Myocyte (in vitro differentiated cells): ENCODE measurements at regions not wholly inside any gene's neighbourhood (a gene's known extent, or its start where the extent isn't known, plus 50 kb on each side); places are given as distances from the start of the nearest gene placed in this dataset.

Experiments
- DNase-seq: peaks from one replicate; pipeline ENCODE4 v3.0.0-alpha.2; 2012; ENCODE audit warnings: low read depth

GRCh38 chr14:34025325-34026017, 74.6 kb upstream of the EGLN3 start:
- no peak for DNase-seq

- DNase-seq = no peak
Measured at GRCh38 chr14:34024768-34025144, 73.9 kb upstream of the EGLN3 start.

- no peak for DNase-seq
Measured at GRCh38 chr14:34023824-34024767, 73.2 kb upstream of the EGLN3 start.

DNA sequence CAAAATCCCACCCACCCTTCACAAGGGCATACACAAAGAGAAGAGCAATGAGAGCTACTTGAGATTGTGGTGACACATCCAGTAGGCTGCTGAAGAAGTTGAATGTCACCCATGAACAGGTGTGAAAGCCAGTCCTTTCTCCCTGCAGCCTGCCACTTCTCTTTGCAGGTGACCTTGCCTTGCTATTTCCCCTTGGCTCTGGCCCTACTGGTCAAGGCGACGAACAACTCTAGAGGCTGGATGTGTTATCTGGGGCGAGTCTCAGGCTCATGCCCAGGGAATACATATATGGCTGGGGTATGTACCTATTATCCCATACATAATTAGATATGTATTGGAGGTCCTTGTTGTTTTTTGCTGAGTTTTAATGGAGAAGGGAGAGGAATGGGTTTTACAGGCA, 70.2 kb upstream of the EGLN3 start:
- DNase-seq = no peak

DNA sequence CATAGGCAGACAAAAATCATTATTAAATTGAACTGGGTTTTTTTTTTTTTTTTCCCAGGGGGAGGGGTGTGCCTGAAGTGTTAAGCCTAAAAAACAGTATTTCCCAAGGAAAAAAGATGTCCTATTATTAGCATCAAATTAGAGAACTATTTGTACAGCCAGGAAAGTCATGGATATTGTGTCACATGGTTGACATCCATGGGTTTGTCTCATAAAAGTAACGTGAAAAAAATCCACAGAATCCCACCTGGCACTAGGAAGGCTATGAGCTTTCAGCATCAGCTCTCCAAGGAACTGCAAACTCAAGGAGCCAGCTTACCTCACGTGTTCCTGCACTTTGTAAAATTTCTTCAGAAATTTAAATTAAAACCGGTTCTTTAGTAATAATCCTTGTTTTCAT, 69.1 kb upstream of the EGLN3 start:
- DNase-seq = no peak

DNA sequence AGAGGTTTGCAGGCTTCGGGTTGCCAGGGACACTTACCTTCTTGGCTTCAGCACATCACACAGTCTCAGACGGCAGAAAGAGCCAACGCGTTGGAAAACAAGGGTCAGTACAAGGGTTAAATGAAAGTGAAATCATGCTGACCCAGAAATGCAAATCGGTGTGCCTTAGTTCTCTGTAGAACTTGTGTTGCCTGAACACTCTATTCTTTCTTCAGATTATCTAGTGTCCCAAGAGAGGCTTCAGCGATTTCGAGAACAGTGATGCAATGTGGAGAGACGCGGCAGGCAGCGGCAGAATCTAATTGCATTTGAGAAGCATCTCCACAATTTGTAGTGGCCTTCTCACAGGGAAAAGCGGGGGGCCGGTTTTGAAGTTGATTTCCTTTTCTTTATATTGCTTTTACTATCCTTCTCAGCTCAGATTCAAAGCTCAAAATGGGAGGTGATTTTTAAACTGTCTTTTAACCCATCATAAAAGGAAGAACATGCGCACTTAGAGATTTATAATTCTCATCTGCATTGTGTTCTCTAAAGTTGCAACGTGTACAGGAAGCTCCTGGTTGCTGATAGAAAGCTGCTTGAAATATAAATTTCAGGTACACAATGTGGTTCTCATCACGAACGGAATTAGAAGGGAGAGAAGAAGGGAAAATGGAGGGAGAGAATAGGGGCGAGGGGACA, 67.8 kb upstream of the EGLN3 start:
- no peak for DNase-seq

- DNase-seq = no peak
Measured at GRCh38 chr14:34018125-34018524, 67.3 kb upstream of the EGLN3 start.

- DNase-seq = no peak
Measured at GRCh38 chr14:34015383-34015782, 64.5 kb upstream of the EGLN3 start.

- DNase-seq = no peak
Measured at GRCh38 chr14:34014936-34015335, 64.1 kb upstream of the EGLN3 start.

DNA sequence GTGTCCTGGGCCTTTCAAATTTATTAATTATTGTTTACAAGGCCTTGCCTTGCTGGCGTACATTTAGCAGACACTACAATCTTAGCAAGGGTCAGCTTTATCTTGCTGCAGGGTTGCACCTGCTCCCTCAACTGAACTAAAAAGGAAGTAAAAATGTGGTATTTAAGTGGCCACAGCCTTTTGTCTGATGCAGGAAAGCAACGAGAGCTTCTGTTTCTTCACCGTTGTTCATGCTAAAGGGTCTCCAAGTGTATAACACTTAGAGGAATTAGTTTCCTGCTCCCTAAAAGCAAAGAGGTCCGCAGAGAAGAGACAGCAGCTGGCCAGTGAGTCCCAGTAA, 62.8 kb upstream of the EGLN3 start:
- DNase-seq = no peak

DNA sequence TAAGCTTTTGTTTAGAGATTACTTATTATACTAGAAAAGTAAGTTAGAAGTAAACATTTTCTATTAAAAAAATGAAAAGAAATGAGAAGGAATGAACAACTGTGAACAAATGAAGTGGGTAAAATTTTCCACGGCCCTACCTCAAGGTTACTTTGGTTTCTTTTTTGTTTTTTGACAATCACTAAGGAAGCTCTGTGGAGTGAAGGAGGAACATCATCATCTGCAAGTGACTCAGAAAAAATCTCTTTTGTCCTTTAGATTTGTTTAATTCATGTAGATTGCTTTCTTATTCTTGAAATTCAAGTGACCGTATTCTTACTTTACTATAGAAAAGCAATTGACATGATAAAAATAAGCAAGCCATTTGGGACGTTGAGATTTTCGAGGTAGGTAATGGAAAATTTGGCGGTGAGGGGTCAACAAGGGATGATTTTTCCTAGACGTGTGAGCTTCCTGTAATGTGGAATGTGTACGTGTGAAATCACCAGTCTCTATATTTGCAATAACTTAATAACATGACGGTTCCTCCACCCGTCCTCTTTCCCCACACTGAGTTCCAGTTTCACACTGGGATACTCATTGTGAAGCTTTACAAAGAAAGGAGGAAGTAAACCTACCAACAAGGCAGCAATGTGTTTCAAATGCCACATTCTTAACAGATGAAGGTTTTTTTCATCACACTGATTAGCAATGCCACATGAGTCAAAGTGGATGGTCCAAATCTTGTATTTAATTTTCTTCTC, 62.3 kb upstream of the EGLN3 start:
- DNase-seq = no peak

DNA sequence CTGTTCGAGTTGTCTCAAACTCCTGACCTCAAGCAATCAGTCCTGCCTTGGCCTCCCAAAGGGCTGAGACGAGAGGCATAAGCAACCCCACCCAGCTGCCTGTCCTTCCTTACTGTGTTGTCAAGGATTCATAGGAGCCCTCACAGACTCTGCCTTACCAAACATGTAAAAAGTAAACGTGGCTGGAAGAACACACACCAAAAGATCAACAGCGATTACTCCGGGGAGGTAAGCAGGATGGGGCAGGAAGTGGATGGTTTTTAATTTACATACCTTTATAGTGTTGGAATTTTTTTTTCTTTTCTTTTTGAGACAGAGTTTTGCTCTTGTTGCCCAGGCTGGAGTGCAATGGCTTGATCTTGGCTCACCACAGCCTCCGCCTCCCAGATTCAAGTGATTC, 61.5 kb upstream of the EGLN3 start:
- DNase-seq = no peak

GRCh38 chr14:34009956-34010355, 59.1 kb upstream of the EGLN3 start:
- DNase-seq = no peak

DNA sequence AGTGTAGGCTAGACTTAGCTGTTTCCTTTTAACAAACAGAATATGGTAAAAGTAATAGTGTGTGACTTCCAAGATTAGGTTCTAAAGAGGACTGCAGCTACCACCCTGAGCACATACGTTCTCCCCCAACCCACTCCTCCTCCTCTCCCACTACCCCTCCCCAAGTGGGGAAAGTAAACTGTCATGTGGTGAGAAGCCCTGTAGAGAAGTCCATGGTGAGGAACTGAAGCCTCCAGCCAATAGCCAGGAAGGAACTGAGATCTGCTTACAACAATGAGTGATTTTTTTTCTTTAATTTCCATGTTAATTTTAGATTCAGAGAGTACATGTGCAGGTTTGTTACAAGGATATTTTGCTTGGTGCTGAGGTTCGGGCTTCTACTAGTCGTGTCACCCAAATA, 57.0 kb upstream of the EGLN3 start:
- DNase-seq = no peak

DNA sequence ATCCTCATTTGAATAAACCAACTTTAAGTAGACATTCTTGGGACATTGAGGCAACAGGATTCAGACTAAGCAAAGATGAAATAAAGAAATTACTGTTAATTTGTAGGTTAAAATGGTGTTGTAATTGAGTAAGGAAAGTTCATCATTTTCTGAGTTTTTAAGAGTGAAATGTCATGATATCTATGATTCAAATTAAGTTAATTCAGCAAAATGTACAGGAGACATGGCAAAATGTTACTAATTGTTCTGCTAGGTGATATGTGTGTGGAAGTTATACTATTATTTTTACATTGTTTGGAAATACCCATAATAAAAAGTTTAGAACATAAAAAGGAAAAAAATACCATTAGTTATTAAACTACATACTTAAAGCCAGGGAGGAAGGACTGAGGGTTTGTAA, 55.0 kb upstream of the EGLN3 start:
- no peak for DNase-seq

GRCh38 chr14:34004881-34005280, 54.0 kb upstream of the EGLN3 start:
- DNase-seq = no peak

- DNase-seq = peak; percentile 74
Measured at GRCh38 chr14:34003691-34004090, 52.8 kb upstream of the EGLN3 start.

DNA sequence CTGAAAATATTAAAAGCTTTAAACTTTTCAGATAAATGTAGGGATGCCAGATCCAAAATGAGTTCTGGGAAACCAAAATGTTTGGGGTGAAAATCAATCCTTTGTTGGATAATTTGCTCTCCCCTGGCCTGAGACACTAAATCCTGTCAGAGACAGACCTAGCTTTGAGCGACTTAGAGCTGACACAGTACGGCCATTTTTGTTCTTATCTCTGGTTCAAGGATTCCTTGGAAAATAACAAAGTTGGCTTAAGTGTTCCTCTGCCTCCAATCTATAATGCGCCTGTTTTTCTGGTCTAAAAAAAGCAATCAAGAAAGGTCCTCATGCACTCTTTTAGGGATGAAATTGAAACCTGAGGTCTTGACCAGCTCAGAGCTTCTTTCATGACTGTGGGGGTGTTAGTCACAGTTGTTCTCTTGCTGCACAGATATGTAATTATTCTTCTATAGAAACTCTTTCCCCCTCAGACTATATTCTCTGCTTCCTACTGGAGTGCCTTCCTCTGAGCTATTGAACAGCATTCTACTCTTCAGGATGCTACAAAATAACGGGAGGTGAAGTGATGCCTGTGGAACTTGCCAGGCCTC, 52.3 kb upstream of the EGLN3 start:
- DNase-seq = no peak
